Esophagus muscularis mucosa (tissue), 4 donors: ENCODE measurements at regions not wholly inside any gene's neighbourhood (a gene's known extent, or its start where the extent isn't known, plus 50 kb on each side); places are given as distances from the start of the nearest gene placed in this dataset.

Experiments used
- DNase-seq: peaks from one replicate; pipeline ENCODE4 v3.0.0-alpha.2; 2017; ENCODE audit errors: extremely low spot score
- H3K27ac ChIP-seq, 4 donors: fragments of 200-600 bp; sonication (generic); replicated peaks in 1 of 4; 1 replicate in 3 of 4; 2 replicates in 1 of 4; pipeline ENCODE4 v1.5.1; 2016 to 2019; ENCODE audit warnings: mild to moderate bottlenecking in 1 of 4
- H3K27me3 ChIP-seq, 4 donors: fragments of 200-600 bp; sonication (generic); one replicate each; pipeline versions ENCODE4 v1.5.1 to v1.6.0; 2016 to 2019
- H3K36me3 ChIP-seq, 4 donors: fragments of 200-600 bp; sonication (generic); one replicate each; pipeline ENCODE4 v1.5.1; 2016 to 2019
- H3K4me1 ChIP-seq, 4 donors: fragments of 200-600 bp; sonication (generic); one replicate each; pipeline ENCODE4 v1.5.1; 2016 to 2019
- H3K4me3 ChIP-seq, 4 donors: fragments of 200-600 bp; sonication (generic); 1 replicate in 2 of 4; 2 replicates in 2 of 4; pipeline ENCODE4 v1.5.1; 2016 to 2019; ENCODE audit warnings: mild to moderate bottlenecking in 4 of 4, moderate library complexity in 1 of 4
- H3K9me3 ChIP-seq, 4 donors: fragments of 200-600 bp; sonication (generic); 1 replicate in 3 of 4; 2 replicates in 1 of 4; pipeline ENCODE4 v1.5.1; 2016 to 2019
- CTCF ChIP-seq, 3 experiments: fragments of 200-600 bp in 2 of 3; fragments of 450-650 bp in 1 of 3; sonication (generic) in 2 of 3; IDR thresholded peaks; one replicate each; pipeline ENCODE4 v1.5.1; 2017 to 2019; ENCODE audit warnings: antibody characterized with exemption in 3 of 3, mild to moderate bottlenecking in 2 of 3, moderate library complexity in 1 of 3
- EP300 ChIP-seq: sonication (generic); formaldehyde crosslinking; IDR thresholded peaks from one replicate; pipeline ENCODE4 v1.6.1; 2017; ENCODE audit warnings: antibody characterized with exemption
- POLR2A ChIP-seq: fragments of 450-650 bp; IDR thresholded peaks from one replicate; pipeline ENCODE4 v1.6.1; 2017; ENCODE audit warnings: antibody characterized with exemption, moderate library complexity, mild to moderate bottlenecking, low read depth
- POLR2AphosphoS5 ChIP-seq, 2 donors: sonication (generic); formaldehyde crosslinking; IDR thresholded peaks; one replicate each; pipeline ENCODE4 v1.6.1; 2017; ENCODE audit warnings: antibody characterized with exemption in 2 of 2
- WGBS: methylation state at CpG from one replicate; pipeline ENCODE4 v1.1.5; 2018; 5-methylcytosine and 5-hydroxymethylcytosine counted together
- intact Hi-C: fragments of 100-400 bp; cut with DNase I; formaldehyde crosslinking; loops from one replicate; pipeline ENCODE4 v1.15.1; 2023

- 67% methylated on average over 3 of the region's 3 CpGs for WGBS
- no peaks in the 10 kb centered on the region for H3K27me3 ChIP-seq
- TF ChIP-seq POLR2AphosphoS5 (IDR thresholded peaks at IDR 0.05) (no peak), CTCF (IDR thresholded peaks at IDR 0.05) (no peak), POLR2A (no peak), EP300 (no peak)
- intact Hi-C loops, result no loop called here
- no peak overlapping the region for H3K4me3 ChIP-seq
- H3K9me3 ChIP-seq, result no peaks in the 10 kb centered on the region
- H3K36me3 ChIP-seq, result no peaks in the 10 kb centered on the region
- no peak overlapping the region for H3K27ac ChIP-seq
- H3K4me1 ChIP-seq, result no peaks in the 10 kb centered on the region
- DNase-seq, result peak; percentile 60
Observed at GRCh38 chr1:64318428-64318827, 115.0 kb downstream of the UBE2U start.

GRCh38 chr1:64320007-64320406, 116.6 kb downstream of the UBE2U start:
- intact Hi-C loops, result no loop called here
- no peak for DNase-seq
- Histone ChIP-seq H3K36me3 (no peaks in the 10 kb centered on the region), H3K4me1 (no peaks in the 10 kb centered on the region), H3K9me3 (no peaks in the 10 kb centered on the region), H3K4me3 (no peak overlapping the region), H3K27ac (no peak overlapping the region), H3K27me3 (no peaks in the 10 kb centered on the region)
- TF ChIP-seq CTCF (IDR thresholded peaks at IDR 0.05) (no peak), POLR2AphosphoS5 (IDR thresholded peaks at IDR 0.05) (no peak)
- 90% methylated on average over 4 of the region's 4 CpGs for WGBS

GRCh38 chr1:64320470-64320869, 117.0 kb downstream of the UBE2U start:
- H3K27ac ChIP-seq, result no peak overlapping the region
- WGBS, result 64% methylated on average over 4 of the region's 4 CpGs

GRCh38 chr1:64320922-64321614, 117.6 kb downstream of the UBE2U start:
- intact Hi-C loops, result no loop called here
- H3K4me1 ChIP-seq, result no peaks in the 10 kb centered on the region
- H3K9me3 ChIP-seq, result no peaks in the 10 kb centered on the region
- WGBS, result 85% methylated on average over 11 of the region's 11 CpGs
- no peaks in the 10 kb centered on the region for H3K27me3 ChIP-seq
- H3K36me3 ChIP-seq, result no peaks in the 10 kb centered on the region
- H3K27ac ChIP-seq, result no peak overlapping the region
- H3K4me3 ChIP-seq, result no peak overlapping the region
- TF ChIP-seq EP300 (no peak), POLR2AphosphoS5 (IDR thresholded peaks at IDR 0.05) (no peak), CTCF (IDR thresholded peaks at IDR 0.05) (no peak), POLR2A (no peak)
- no peak for DNase-seq

More at GRCh38 chr1:64320470-64320869, 117.0 kb downstream of the UBE2U start:
- Histone ChIP-seq H3K4me1 (no peaks in the 10 kb centered on the region), H3K9me3 (no peaks in the 10 kb centered on the region), H3K4me3 (no peak overlapping the region), H3K27me3 (no peaks in the 10 kb centered on the region), H3K36me3 (no peaks in the 10 kb centered on the region)
- intact Hi-C loops, result no loop called here
- TF ChIP-seq POLR2A, result no peak
- TF ChIP-seq CTCF (IDR thresholded peaks at IDR 0.05), result no peak
- TF ChIP-seq EP300, result no peak
- no peak for TF ChIP-seq POLR2AphosphoS5 (IDR thresholded peaks at IDR 0.05)
- no peak for DNase-seq

- H3K36me3 ChIP-seq, result no peaks in the 10 kb centered on the region
- DNase-seq, result no peak
- H3K4me1 ChIP-seq, result no peaks in the 10 kb centered on the region
- no peaks in the 10 kb centered on the region for H3K27me3 ChIP-seq
- intact Hi-C loops, result no loop called here
- no peak overlapping the region for H3K27ac ChIP-seq
- H3K4me3 ChIP-seq, result no peak overlapping the region
- no peaks in the 10 kb centered on the region for H3K9me3 ChIP-seq
- TF ChIP-seq EP300, result no peak
- TF ChIP-seq CTCF (IDR thresholded peaks at IDR 0.05), result no peak
- TF ChIP-seq POLR2AphosphoS5 (IDR thresholded peaks at IDR 0.05), result no peak
- no peak for TF ChIP-seq POLR2A
- WGBS, result 87% methylated on average over 4 of the region's 4 CpGs
Observed at GRCh38 chr1:64323054-64323453, 119.6 kb downstream of the UBE2U start.
